Activated T-cell treated with anti-CD3 and anti-CD28 coated beads, Interleukin-2, amount 50 U/mL, for 72 hours (primary cell): ENCODE measurements at regions not wholly inside any gene's neighbourhood (a gene's known extent, or its start where the extent isn't known, plus 50 kb on each side); places are given as distances from the start of the nearest gene placed in this dataset.

Experiments used
- ATAC-seq, 2 donors: fragments of 150-1000 bp; cut with Tn5 transposase; replicated peaks in 1 of 2; 2 replicates each; pipeline ENCODE4 v1.10.0; 2021; ENCODE audit warnings: moderate library complexity in 2 of 2, mild to moderate bottlenecking in 1 of 2
- DNase-seq, 2 donors: peaks; one replicate each; pipeline ENCODE4 v3.0.0; 2021 to 2022; ENCODE audit warnings: mixed read lengths in 1 of 2
- H3K27ac Mint-ChIP-seq: one replicate; pipeline ENCODE4 v1.8.0; 2022; ENCODE audit warnings: mild to moderate bottlenecking, moderate library complexity, mixed read lengths
- H3K27me3 Mint-ChIP-seq: one replicate; pipeline ENCODE4 v1.8.0; 2022; ENCODE audit warnings: low read depth, mixed read lengths
- H3K36me3 Mint-ChIP-seq, 2 donors: one replicate each; pipeline ENCODE4 v1.8.0; 2022; ENCODE audit warnings: mixed read lengths in 2 of 2, mild to moderate bottlenecking in 1 of 2; ENCODE audit not compliant: insufficient read depth in 2 of 2
- H3K4me1 Mint-ChIP-seq: one replicate; pipeline ENCODE4 v1.8.0; 2022; ENCODE audit warnings: low read depth, mixed read lengths
- H3K4me3 Mint-ChIP-seq, 2 donors: one replicate each; pipeline ENCODE4 v1.8.0; 2022; ENCODE audit warnings: mild to moderate bottlenecking in 2 of 2, mixed read lengths in 2 of 2, moderate library complexity in 2 of 2
- H3K9me3 Mint-ChIP-seq, 2 donors: one replicate each; pipeline ENCODE4 v1.8.0; 2022; ENCODE audit warnings: mixed read lengths in 2 of 2

GRCh38 chr17:79365836-79366770, 244.7 kb downstream of the RBFOX3 start:
- DNase-seq (no peak), ATAC-seq (no peak)
- Mint-ChIP-seq H3K9me3 (no peaks in the 10 kb centered on the region), H3K36me3 (no peaks in the 10 kb centered on the region), H3K4me3 (no peak overlapping the region), H3K27me3 (peaks cover 12% of the 10 kb centered on the region), H3K27ac (no peak overlapping the region), H3K4me1 (no peaks in the 10 kb centered on the region)

- Mint-ChIP-seq H3K27ac (no peak overlapping the region), H3K36me3 (no peaks in the 10 kb centered on the region), H3K4me3 (no peak overlapping the region), H3K27me3 (peaks cover 9% of the 10 kb centered on the region), H3K4me1 (no peaks in the 10 kb centered on the region), H3K9me3 (no peaks in the 10 kb centered on the region)
- ATAC-seq (no peak), DNase-seq (no peak)
Measured at GRCh38 chr17:79365351-79365750, 245.5 kb downstream of the RBFOX3 start.

- Mint-ChIP-seq H3K4me3 (no peak overlapping the region), H3K9me3 (no peaks in the 10 kb centered on the region), H3K36me3 (no peaks in the 10 kb centered on the region), H3K27ac (no peak overlapping the region), H3K27me3 (peaks cover 6% of the 10 kb centered on the region), H3K4me1 (no peaks in the 10 kb centered on the region)
- DNase-seq = no peak
- ATAC-seq = no peak
Measured at GRCh38 chr17:79364315-79365094, 246.3 kb downstream of the RBFOX3 start.

- ATAC-seq (no peak), DNase-seq (no peak)
- Mint-ChIP-seq H3K36me3 (no peaks in the 10 kb centered on the region), H3K27me3 (peaks cover 12% of the 10 kb centered on the region), H3K4me1 (no peaks in the 10 kb centered on the region), H3K27ac (no peak overlapping the region), H3K9me3 (no peaks in the 10 kb centered on the region), H3K4me3 (no peak overlapping the region)
Measured at GRCh38 chr17:79363552-79364275, 247.1 kb downstream of the RBFOX3 start.

GRCh38 chr17:79362772-79363305, 248.0 kb downstream of the RBFOX3 start:
- DNase-seq (no peak), ATAC-seq (no peak)
- Mint-ChIP-seq H3K4me3 (no peak overlapping the region), H3K27ac (no peak overlapping the region), H3K9me3 (no peaks in the 10 kb centered on the region), H3K36me3 (no peaks in the 10 kb centered on the region), H3K27me3 (peaks cover 12% of the 10 kb centered on the region), H3K4me1 (no peaks in the 10 kb centered on the region)

GRCh38 chr17:79361873-79362771, 248.7 kb downstream of the RBFOX3 start:
- no peaks in the 10 kb centered on the region for H3K9me3 Mint-ChIP-seq
- H3K4me1 Mint-ChIP-seq = no peaks in the 10 kb centered on the region
- H3K27ac Mint-ChIP-seq = no peak overlapping the region
- no peak overlapping the region for H3K4me3 Mint-ChIP-seq
- H3K27me3 Mint-ChIP-seq = peaks cover 12% of the 10 kb centered on the region
- no peak for ATAC-seq
- H3K36me3 Mint-ChIP-seq = no peaks in the 10 kb centered on the region
- DNase-seq = no peak

GRCh38 chr17:79361221-79361734, 249.6 kb downstream of the RBFOX3 start:
- Mint-ChIP-seq H3K9me3 (no peaks in the 10 kb centered on the region), H3K27me3 (peaks cover 12% of the 10 kb centered on the region), H3K4me1 (no peaks in the 10 kb centered on the region), H3K4me3 (no peak overlapping the region), H3K27ac (no peak overlapping the region), H3K36me3 (no peaks in the 10 kb centered on the region)
- no peak for ATAC-seq
- DNase-seq = no peak

GRCh38 chr17:79360196-79360595, 250.7 kb downstream of the RBFOX3 start:
- Mint-ChIP-seq H3K36me3 (no peaks in the 10 kb centered on the region), H3K27me3 (peaks cover 12% of the 10 kb centered on the region), H3K27ac (no peak overlapping the region), H3K9me3 (no peaks in the 10 kb centered on the region), H3K4me3 (no peak overlapping the region), H3K4me1 (no peaks in the 10 kb centered on the region)
- DNase-seq (no peak), ATAC-seq (no peak)

- Mint-ChIP-seq H3K9me3 (peaks cover 4 to 6% of the 10 kb centered on the region in 2 donors), H3K27ac (no peak overlapping the region), H3K36me3 (peaks cover 0 to 4% of the 10 kb centered on the region in 2 donors), H3K4me1 (no peaks in the 10 kb centered on the region), H3K27me3 (peaks cover 12% of the 10 kb centered on the region), H3K4me3 (no peak overlapping the region)
- ATAC-seq = no peak
- DNase-seq = no peak
Measured at GRCh38 chr17:79356839-79357447, 253.9 kb downstream of the RBFOX3 start.

- DNase-seq = no peak
- Mint-ChIP-seq H3K4me3 (no peak overlapping the region), H3K4me1 (no peaks in the 10 kb centered on the region), H3K27ac (no peak overlapping the region), H3K36me3 (peaks cover 0 to 5% of the 10 kb centered on the region in 2 donors), H3K9me3 (peaks cover 4 to 6% of the 10 kb centered on the region in 2 donors), H3K27me3 (peaks cover 17% of the 10 kb centered on the region)
- ATAC-seq = no peak
Measured at GRCh38 chr17:79355165-79355564, 255.7 kb downstream of the RBFOX3 start.

- H3K4me3 Mint-ChIP-seq = no peak overlapping the region
- no peak overlapping the region for H3K27ac Mint-ChIP-seq
- peaks cover 4 to 6% of the 10 kb centered on the region in 2 donors for H3K9me3 Mint-ChIP-seq
- no peaks in the 10 kb centered on the region for H3K4me1 Mint-ChIP-seq
- H3K36me3 Mint-ChIP-seq = peaks cover 0 to 5% of the 10 kb centered on the region in 2 donors
- ATAC-seq = no peak
- peaks cover 22% of the 10 kb centered on the region for H3K27me3 Mint-ChIP-seq
- DNase-seq = no peak
Measured at GRCh38 chr17:79354173-79354820, 256.6 kb downstream of the RBFOX3 start.
